HG03060 (cell line): ENCODE measurements at regions not wholly inside any gene's neighbourhood (a gene's known extent, or its start where the extent isn't known, plus 50 kb on each side); places are given as distances from the start of the nearest gene placed in this dataset.

Source experiments
- ATAC-seq: cut with Tn5 transposase; IDR thresholded peaks from one replicate; pipeline ENCODE4 v1.9.1; 2021; ENCODE audit warnings: low read depth, moderate number of reproducible peaks; ENCODE audit not compliant: unreplicated experiment

GRCh38 chr14:40618225-40618898 lies 988.3 kb upstream of the LRFN5 start:
- ATAC-seq, result no peak

- ATAC-seq, result no peak
Observed at GRCh38 chr14:40616579-40616978, 990.1 kb upstream of the LRFN5 start.

- ATAC-seq, result no peak
Observed at GRCh38 chr14:40601063-40601462, 1005.6 kb upstream of the LRFN5 start.

DNA sequence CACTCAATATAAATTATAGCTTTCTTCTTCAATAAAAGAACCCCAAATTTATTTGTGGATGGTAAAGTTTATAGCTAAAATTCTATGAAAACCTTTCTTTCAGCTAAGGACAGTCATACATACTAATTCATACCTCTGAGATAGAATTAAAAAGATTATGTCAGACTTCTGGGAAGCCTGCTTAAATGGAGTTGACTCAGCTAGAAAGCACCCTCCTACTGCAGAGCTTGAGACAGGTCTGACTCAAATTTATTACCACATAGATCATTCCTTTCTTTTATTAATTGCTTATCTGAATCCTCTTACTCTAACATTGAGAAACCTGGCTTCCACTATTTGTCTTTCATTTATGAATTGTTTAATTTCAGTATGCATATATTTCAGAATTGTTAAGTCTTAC lies 1007.0 kb upstream of the LRFN5 start:
- ATAC-seq, result no peak

GRCh38 chr14:40581264-40581663 lies 1025.4 kb upstream of the LRFN5 start:
- no peak for ATAC-seq

GRCh38 chr14:40576880-40577478 lies 1029.7 kb upstream of the LRFN5 start:
- ATAC-seq, result no peak

- no peak for ATAC-seq
Observed at GRCh38 chr14:40574780-40575179, 1031.9 kb upstream of the LRFN5 start.

DNA sequence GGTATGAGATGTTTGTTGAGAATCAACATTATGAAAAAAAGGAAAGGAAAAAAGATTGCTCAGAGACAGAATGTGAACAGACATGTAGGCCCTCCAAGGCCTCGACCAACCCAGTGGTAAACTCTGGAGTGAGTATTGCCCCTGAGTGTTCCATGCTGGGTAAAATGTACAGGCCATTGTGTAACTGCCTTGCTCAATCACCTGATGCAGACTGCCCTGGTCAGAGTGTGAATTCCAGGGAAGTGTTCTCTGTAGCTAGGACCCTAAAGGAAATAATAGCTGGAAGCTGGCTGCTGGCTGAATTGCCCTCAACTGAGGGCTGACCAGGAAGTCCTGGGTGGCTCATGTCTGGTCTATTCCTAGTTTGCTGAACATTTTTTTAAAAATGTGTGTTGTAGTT lies 1081.4 kb upstream of the LRFN5 start:
- no peak for ATAC-seq

- ATAC-seq, result no peak
Observed at GRCh38 chr14:40523123-40523522, 1083.6 kb upstream of the LRFN5 start.

GRCh38 chr14:40494483-40494882 lies 1062.2 kb upstream of the FBXO33 start:
- ATAC-seq, result no peak

GRCh38 chr14:40487824-40488223 lies 1055.6 kb upstream of the FBXO33 start:
- ATAC-seq, result no peak

DNA sequence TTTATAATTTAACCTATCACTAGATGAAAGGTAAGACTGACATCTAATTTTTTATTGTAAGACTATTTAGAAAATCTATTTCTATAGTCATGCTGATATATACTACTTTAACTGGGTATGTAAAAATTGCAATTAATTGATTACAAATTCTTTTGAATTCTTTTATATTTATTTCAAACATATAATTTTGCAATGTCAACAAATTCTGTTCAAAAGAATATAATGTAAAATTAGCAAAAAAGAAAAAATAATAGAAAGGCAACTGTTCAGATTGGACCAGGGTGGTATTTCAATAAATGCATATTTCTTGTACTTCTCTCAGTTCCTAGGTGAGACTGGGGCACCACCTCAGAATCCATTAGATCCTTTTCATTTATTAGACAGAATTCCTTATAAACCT lies 1053.5 kb upstream of the FBXO33 start:
- no peak for ATAC-seq

DNA sequence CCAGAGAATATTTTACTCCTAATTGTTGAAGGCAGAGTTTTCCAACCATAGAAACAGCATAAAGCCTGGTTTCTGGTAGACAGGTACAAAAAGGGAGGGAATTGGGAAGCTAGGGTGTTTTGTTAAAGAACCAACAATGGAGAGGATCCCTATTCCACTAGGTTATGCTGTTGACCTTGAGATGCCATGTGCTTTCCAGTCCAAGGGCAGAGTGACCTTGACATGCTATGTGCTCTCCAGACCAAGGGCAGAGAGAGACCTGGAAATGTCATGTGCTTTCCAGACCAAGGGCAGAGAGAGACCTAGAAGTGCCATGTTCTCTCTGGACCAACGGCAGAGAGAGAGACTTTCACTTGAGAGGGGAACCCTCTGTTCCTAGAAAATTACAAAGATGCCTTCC lies 1043.8 kb upstream of the FBXO33 start:
- ATAC-seq, result no peak

DNA sequence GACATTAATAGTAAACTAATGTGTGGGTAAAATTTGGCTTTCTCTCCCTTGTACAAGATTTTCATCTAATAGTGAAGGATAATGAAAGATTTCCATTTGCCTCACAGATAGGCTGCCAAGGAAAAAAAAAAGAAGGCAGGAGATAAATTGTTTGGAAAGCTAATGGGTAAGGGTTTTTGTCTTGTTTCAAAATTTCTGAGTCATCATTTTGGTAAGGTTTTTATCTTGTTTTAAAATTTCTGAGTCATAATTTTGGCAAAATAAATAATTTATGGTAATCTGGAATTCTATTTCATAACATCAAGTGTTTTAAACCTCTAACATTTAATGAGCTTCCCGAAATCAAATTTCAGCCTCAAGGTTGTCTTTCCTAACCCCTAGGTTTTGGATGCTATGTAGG lies 1035.7 kb upstream of the FBXO33 start:
- ATAC-seq, result no peak

DNA sequence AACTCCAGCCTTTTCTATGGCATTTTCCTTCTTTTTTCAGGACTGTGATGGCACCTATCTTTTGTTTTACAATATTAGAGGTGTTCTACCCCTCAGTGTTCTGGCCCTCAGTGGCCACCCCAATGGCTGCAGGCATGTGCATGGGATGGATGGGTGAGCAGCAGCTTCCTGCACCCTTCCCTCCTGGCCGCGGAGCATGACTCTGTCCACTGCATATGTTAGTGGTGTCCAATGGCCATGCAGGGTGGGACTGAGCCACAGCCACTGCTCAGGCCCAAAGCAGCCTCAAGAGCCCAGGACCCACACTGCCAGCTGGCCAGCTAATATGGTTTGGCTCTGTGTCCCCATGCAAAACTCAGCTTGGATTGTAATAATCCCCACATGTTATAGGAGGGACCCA lies 1032.3 kb upstream of the FBXO33 start:
- no peak for ATAC-seq

DNA sequence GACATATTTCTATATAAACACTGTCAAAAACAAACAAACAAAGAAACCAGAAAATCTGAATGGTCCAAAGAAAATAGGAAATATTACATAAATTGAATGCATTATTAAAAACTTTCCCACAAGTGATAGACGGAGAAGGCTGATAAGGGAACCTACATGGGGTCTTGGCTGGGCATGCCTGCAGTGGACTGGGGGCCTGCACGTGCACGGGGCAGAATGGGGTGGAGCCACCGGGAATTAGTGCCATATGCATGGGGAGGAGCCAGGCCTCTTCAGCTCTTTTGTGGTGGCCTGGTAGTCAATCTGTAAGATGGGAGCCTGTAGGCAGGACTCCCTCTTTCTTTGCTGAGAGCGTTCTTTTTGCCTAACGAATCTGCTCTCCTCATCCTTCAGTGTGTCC lies 1031.7 kb upstream of the FBXO33 start:
- ATAC-seq, result no peak

GRCh38 chr14:40452674-40453073 lies 1020.4 kb upstream of the FBXO33 start:
- ATAC-seq, result no peak

GRCh38 chr14:40447017-40447416 lies 1014.8 kb upstream of the FBXO33 start:
- ATAC-seq, result no peak

GRCh38 chr14:40445020-40445419 lies 1012.8 kb upstream of the FBXO33 start:
- no peak for ATAC-seq

DNA sequence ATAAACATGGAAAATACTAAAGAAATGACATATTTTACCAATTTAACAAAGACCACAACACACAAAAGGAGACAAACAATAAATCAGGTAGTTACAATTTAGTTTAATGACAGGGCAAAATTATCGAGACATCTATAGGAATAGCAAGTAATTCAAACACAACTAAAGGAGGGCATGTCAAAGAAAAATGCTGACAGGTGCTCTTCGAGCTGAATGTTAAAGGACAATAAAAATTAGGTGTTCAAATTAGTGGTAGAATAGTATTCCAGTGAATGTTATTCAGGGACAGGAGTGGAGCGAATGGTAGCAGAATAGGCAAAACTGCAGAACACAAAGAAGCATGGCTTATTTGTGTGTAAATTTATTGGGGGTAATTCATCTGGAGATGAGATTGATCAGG lies 1004.3 kb upstream of the FBXO33 start:
- ATAC-seq, result no peak

DNA sequence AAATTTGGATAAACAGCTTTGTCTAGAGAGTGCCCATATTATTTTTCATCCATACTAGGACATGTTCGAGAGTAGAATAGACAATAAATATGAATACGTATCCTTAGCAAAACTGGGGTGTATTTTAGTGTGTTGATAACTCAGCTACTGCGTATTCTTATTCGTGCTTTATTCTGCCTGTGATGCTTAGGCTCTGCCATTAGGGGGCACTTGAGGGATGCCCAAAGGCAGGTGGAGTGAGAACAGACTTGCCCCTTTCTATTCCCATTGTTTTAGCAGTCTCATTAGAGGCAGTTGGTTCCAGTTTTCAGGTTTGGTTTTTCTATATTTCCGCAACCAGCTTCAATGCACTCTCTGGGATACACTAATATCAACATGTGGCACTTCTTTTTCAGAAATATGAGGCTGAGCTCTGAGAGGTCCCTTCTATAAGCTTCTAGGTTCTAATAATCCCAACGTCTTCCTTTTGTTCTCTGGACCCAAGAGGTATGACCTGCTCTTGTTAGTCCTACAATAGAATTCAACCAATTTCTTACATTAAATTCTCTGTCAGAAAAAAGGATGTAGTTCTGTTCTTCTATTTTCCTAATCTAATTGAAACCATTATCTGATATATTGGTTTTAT lies 985.7 kb upstream of the FBXO33 start:
- ATAC-seq, result no peak

GRCh38 chr14:40416565-40416964 lies 984.3 kb upstream of the FBXO33 start:
- ATAC-seq, result no peak
